Endothelial cell of umbilical vein (primary cell): ENCODE measurements at regions not wholly inside any gene's neighbourhood (a gene's known extent, or its start where the extent isn't known, plus 50 kb on each side); places are given as distances from the start of the nearest gene placed in this dataset.

ENCODE experiments used
- BruUV-seq: library from RNA; stranded (reverse); fragments of 400-500 nt; replicated peaks from 2 replicates; lab custom pipeline; 2021; lab: Mats Ljungman, UMichigan
- CTCF ChIA-PET: fragments of 300-600, 350-600 bp; sonication (Branson Sonifier 250); formaldehyde crosslinking; loops from one replicate; lab custom pipeline; 2021; ENCODE audit warnings: antibody characterized with exemption, inconsistent platforms; lab: Charles Lee
- POLR2A ChIA-PET: fragments of 300-600, 350-600 bp; sonication (Branson Sonifier 250); formaldehyde crosslinking; loops from one replicate; lab custom pipeline; 2021; ENCODE audit warnings: antibody characterized with exemption, inconsistent platforms; lab: Charles Lee
- DNase-seq: peaks from one replicate; pipeline ENCODE4 v3.0.0-alpha.2; 2011; ENCODE audit warnings: low read depth, low spot score
- FAIRE-seq: peaks from 2 replicates; lab custom pipeline; 2011; peaks lifted over from hg19 to GRCh38; lab: Jason Lieb, UNC
- H2AFZ ChIP-seq: 2 replicates; pipeline ENCODE4 v1.6.0; 2012; ENCODE audit warnings: low read depth, low read length, control low read depth, inconsistent platforms
- H3K27ac ChIP-seq: 2 replicates; pipeline ENCODE4 v1.5.1; 2011; ENCODE audit warnings: low read depth, mild to moderate bottlenecking, control low read depth, low read length, moderate library complexity; ENCODE audit not compliant: insufficient read depth
- H3K27me3 ChIP-seq, 2 experiments: 2 replicates each; pipeline versions ENCODE4 v1.6.0 to v1.6.1; 2011; ENCODE audit warnings: low read length in 2 of 2, mixed read lengths in 1 of 2; ENCODE audit not compliant: control insufficient read depth in 2 of 2, insufficient read depth in 2 of 2
- H3K36me3 ChIP-seq, 2 experiments: 2 replicates in 1 of 2; 3 replicates in 1 of 2; pipeline ENCODE4 v1.5.1; 2011; ENCODE audit warnings: low read length in 2 of 2, mild to moderate bottlenecking in 1 of 2, moderate library complexity in 1 of 2; ENCODE audit not compliant: control insufficient read depth in 2 of 2, insufficient read depth in 2 of 2; ENCODE audit errors: extremely low read depth in 1 of 2
- H3K4me1 ChIP-seq: 3 replicates; pipeline ENCODE4 v1.5.1; 2011; ENCODE audit warnings: mild to moderate bottlenecking, low read length; ENCODE audit not compliant: control insufficient read depth, insufficient read depth; ENCODE audit errors: extremely low read depth
- H3K4me2 ChIP-seq: 2 replicates; pipeline ENCODE4 v1.6.1; 2011; ENCODE audit warnings: low read length, control low read depth, mixed read lengths; ENCODE audit not compliant: insufficient read depth
- H3K4me3 ChIP-seq, 3 experiments: fragments of 200-600 bp in 1 of 3; sonication (generic), shearing (Covaris generic) in 1 of 3; replicated peaks in 1 of 3; 2 replicates each; pipeline ENCODE4 v1.5.1; 2011 to 2016; ENCODE audit warnings: control low read depth in 3 of 3, low read length in 3 of 3, mild to moderate bottlenecking in 2 of 3, inconsistent platforms in 1 of 3, low read depth in 1 of 3, moderate library complexity in 1 of 3; ENCODE audit not compliant: insufficient read depth in 1 of 3
- H3K79me2 ChIP-seq: 2 replicates; pipeline ENCODE4 v1.6.0; 2012; ENCODE audit warnings: low read length, inconsistent platforms; ENCODE audit not compliant: control insufficient read depth, insufficient read depth
- H3K9ac ChIP-seq: replicated peaks from 2 replicates; pipeline ENCODE3; 2011; ENCODE audit warnings: low read length, control low read depth; ENCODE audit not compliant: insufficient read depth; ENCODE audit errors: extremely low read depth
- H3K9me1 ChIP-seq: replicated peaks from 3 replicates; pipeline ENCODE4 v1.6.0; 2011; ENCODE audit warnings: mild to moderate bottlenecking, low read length; ENCODE audit not compliant: control insufficient read depth, insufficient read depth; ENCODE audit errors: extremely low read depth
- H3K9me3 ChIP-seq: replicated peaks from 2 replicates; pipeline ENCODE4 v1.5.1; 2012; ENCODE audit warnings: low read length, inconsistent platforms; ENCODE audit not compliant: control insufficient read depth, insufficient read depth
- H4K20me1 ChIP-seq: replicated peaks from 2 replicates; pipeline ENCODE3; 2011; ENCODE audit warnings: mild to moderate bottlenecking, low read length; ENCODE audit not compliant: control insufficient read depth, insufficient read depth; ENCODE audit errors: extremely low read depth
- EZH2 ChIP-seq: IDR thresholded peaks from 2 replicates; pipeline ENCODE4 v1.6.1; 2012; ENCODE audit warnings: borderline replicate concordance, low read depth, mild to moderate bottlenecking, moderate library complexity, low read length, inconsistent platforms; ENCODE audit not compliant: severe bottlenecking
- FOS ChIP-seq: IDR thresholded peaks from 2 replicates; pipeline ENCODE4 v1.6.1; 2011; ENCODE audit warnings: mild to moderate bottlenecking, low read length, moderate library complexity, borderline replicate concordance; ENCODE audit not compliant: insufficient read depth
- GATA2 ChIP-seq: IDR thresholded peaks from 2 replicates; pipeline ENCODE4 v1.7.0; 2011; ENCODE audit warnings: low read depth, mild to moderate bottlenecking, moderate library complexity, mixed read lengths, low read length; ENCODE audit not compliant: insufficient read length, insufficient read depth
- JUN ChIP-seq: IDR thresholded peaks from 2 replicates; pipeline ENCODE4 v1.6.1; 2011; ENCODE audit warnings: borderline replicate concordance, low read depth; ENCODE audit not compliant: insufficient read length, insufficient read depth
- MYC ChIP-seq: IDR thresholded peaks from one replicate; pipeline ENCODE4 v1.6.1; 2011; ENCODE audit warnings: mild to moderate bottlenecking, low read depth, low read length
- POLR2A ChIP-seq: IDR thresholded peaks from 2 replicates; pipeline ENCODE4 v1.6.1; 2012; ENCODE audit warnings: low read depth, mild to moderate bottlenecking, control low read depth, low read length
- POLR2AphosphoS5 ChIP-seq: IDR thresholded peaks from 2 replicates; pipeline ENCODE4 v1.6.1; 2012; ENCODE audit warnings: low read depth, mild to moderate bottlenecking, control low read depth, low read length, moderate library complexity; ENCODE audit not compliant: insufficient read depth
- dilution Hi-C: fragments of 300-500 bp; cut with MboI; formaldehyde crosslinking; loops from one replicate; pipeline ENCODE4 v1.15.0; 2019; ENCODE audit warnings: low sequenced_read_pairs; ENCODE audit not compliant: extremely low pct_ligation_motif_present
- intact Hi-C: fragments of 100-400 bp; cut with micrococcal nuclease; formaldehyde crosslinking; loops from one replicate; pipeline ENCODE4 v1.10.0; 2022
- TF ChIP-seq, protein P1 (sequence below): IDR thresholded peaks from 2 replicates; pipeline ENCODE4 v1.6.1; 2011; ENCODE audit not compliant: insufficient read depth, insufficient read length
- TF ChIP-seq, protein P2 (sequence below), 2 donors: IDR thresholded peaks; 1 replicate in 1 of 2; 2 replicates in 1 of 2; pipeline ENCODE4 v1.5.1; 2011; ENCODE audit warnings: low read length in 2 of 2, mild to moderate bottlenecking in 2 of 2, moderate library complexity in 2 of 2, control low read depth in 1 of 2, inconsistent platforms in 1 of 2, low read depth in 1 of 2; ENCODE audit not compliant: insufficient read depth in 1 of 2; ENCODE audit errors: extremely low read depth in 1 of 2

DNA sequence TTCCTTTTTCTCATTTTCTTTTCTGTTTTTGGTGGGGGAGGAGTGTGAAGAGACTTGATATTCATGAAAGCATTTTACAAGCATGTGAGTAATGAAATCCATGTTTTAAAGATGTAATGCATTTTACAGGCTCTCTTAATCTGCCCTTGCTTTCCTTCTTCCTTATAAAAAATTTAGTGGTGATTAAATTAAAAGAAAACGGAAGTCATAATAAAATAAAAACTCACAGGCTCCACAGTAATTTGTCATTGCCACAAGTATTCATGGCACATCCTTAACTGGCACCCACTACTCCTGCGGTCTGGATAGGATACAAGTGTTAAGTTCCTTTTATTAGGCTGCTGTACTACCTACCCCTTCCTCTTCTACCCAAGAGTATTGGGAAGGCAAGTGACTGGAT lies 241.2 kb downstream of the SLC4A3 start:
- no peaks in the 10 kb centered on the region for H3K27me3 ChIP-seq
- no peaks in the 10 kb centered on the region for H3K36me3 ChIP-seq
- no peak overlapping the region for H3K4me3 ChIP-seq
- H3K9me1 ChIP-seq: no peaks in the 10 kb centered on the region
- no peaks in the 10 kb centered on the region for H3K4me1 ChIP-seq
- BruUV-seq: no TSS peak
- no peak overlapping the region for H3K27ac ChIP-seq
- H2AFZ ChIP-seq: no peak overlapping the region
- H3K9ac ChIP-seq: no peak overlapping the region
- H3K4me2 ChIP-seq: no peak overlapping the region
- TF ChIP-seq FOS: no peak
- TF ChIP-seq, protein P1, sequence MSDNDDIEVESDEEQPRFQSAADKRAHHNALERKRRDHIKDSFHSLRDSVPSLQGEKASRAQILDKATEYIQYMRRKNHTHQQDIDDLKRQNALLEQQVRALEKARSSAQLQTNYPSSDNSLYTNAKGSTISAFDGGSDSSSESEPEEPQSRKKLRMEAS: no peak
- TF ChIP-seq POLR2A: no peak
- TF ChIP-seq EZH2: no peak
- TF ChIP-seq, protein P2, sequence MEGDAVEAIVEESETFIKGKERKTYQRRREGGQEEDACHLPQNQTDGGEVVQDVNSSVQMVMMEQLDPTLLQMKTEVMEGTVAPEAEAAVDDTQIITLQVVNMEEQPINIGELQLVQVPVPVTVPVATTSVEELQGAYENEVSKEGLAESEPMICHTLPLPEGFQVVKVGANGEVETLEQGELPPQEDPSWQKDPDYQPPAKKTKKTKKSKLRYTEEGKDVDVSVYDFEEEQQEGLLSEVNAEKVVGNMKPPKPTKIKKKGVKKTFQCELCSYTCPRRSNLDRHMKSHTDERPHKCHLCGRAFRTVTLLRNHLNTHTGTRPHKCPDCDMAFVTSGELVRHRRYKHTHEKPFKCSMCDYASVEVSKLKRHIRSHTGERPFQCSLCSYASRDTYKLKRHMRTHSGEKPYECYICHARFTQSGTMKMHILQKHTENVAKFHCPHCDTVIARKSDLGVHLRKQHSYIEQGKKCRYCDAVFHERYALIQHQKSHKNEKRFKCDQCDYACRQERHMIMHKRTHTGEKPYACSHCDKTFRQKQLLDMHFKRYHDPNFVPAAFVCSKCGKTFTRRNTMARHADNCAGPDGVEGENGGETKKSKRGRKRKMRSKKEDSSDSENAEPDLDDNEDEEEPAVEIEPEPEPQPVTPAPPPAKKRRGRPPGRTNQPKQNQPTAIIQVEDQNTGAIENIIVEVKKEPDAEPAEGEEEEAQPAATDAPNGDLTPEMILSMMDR (IDR thresholded peaks at IDR 0.05; ENCODE audit: extremely low read depth in 1 of 2, insufficient read depth in 1 of 2, low read depth in 1 of 2, low read length in 2 of 2): no peak
- TF ChIP-seq POLR2AphosphoS5: no peak
- TF ChIP-seq JUN: no peak
- no peak for TF ChIP-seq GATA2
- TF ChIP-seq MYC: no peak
- ChIA-PET POLR2A (no interaction called here), CTCF (no interaction called here)
- H4K20me1 ChIP-seq: no peaks in the 10 kb centered on the region
- intact Hi-C loops: no loop called here
- H3K79me2 ChIP-seq: no peaks in the 10 kb centered on the region
- FAIRE-seq (no peak), DNase-seq (no peak)
- dilution Hi-C loops: no loop called here
- no peaks in the 10 kb centered on the region for H3K9me3 ChIP-seq
